H1 (cell line): ENCODE measurements at regions not wholly inside any gene's neighbourhood (a gene's known extent, or its start where the extent isn't known, plus 50 kb on each side); places are given as distances from the start of the nearest gene placed in this dataset.

Experiments
- CTCF ChIA-PET: fragments of 300-600 bp; sonication (Branson Sonifier 250); formaldehyde crosslinking; loops from one replicate; lab custom pipeline; 2021; ENCODE audit not compliant: partially characterized antibody; lab: Charles Lee
- POLR2A ChIA-PET: fragments of 300-600 bp; sonication (Branson Sonifier 250); formaldehyde crosslinking; loops from one replicate; lab custom pipeline; 2021; ENCODE audit warnings: inconsistent platforms; ENCODE audit not compliant: partially characterized antibody; lab: Charles Lee
- DNase-seq, 2 experiments: peaks; one replicate each; pipeline versions ENCODE4 v3.0.0 to v3.0.0-alpha.2; 2010 to 2022; ENCODE audit warnings: low spot score in 2 of 2, low read depth in 1 of 2, mixed read lengths in 1 of 2
- FAIRE-seq: peaks from 2 replicates; lab custom pipeline; 2011; peaks lifted over from hg19 to GRCh38; lab: Jason Lieb, UNC
- H2AFZ ChIP-seq: 2 replicates; pipeline ENCODE4 v1.8.1; 2012; ENCODE audit warnings: low read length, inconsistent platforms
- H2AK5ac ChIP-seq: 2 replicates; pipeline ENCODE4 v1.6.1; 2013; ENCODE audit warnings: low read depth, low read length
- H2BK120ac ChIP-seq: replicated peaks from 2 replicates; pipeline ENCODE3; 2013; ENCODE audit warnings: low read depth, low read length, inconsistent platforms
- H2BK12ac ChIP-seq: 2 replicates; pipeline ENCODE4 v1.6.1; 2013; ENCODE audit warnings: low read depth, low read length
- H2BK15ac ChIP-seq: 2 replicates; pipeline ENCODE4 v1.6.1; 2013; ENCODE audit warnings: low read length
- H2BK20ac ChIP-seq: 2 replicates; pipeline ENCODE4 v1.6.1; 2013; ENCODE audit warnings: low read length
- H2BK5ac ChIP-seq: 2 replicates; pipeline ENCODE4 v1.6.1; 2013; ENCODE audit warnings: low read depth, low read length
- H3K14ac ChIP-seq: 2 replicates; pipeline ENCODE4 v1.6.1; 2013; ENCODE audit warnings: inconsistent platforms; ENCODE audit not compliant: insufficient read length
- H3K18ac ChIP-seq: 2 replicates; pipeline ENCODE4 v1.6.1; 2013; ENCODE audit warnings: low read length; ENCODE audit errors: extremely low read depth
- H3K23ac ChIP-seq: 2 replicates; pipeline ENCODE4 v1.6.1; 2013; ENCODE audit warnings: inconsistent platforms; ENCODE audit not compliant: insufficient read length
- H3K23me2 ChIP-seq: 2 replicates; pipeline ENCODE4 v1.6.1; 2013; ENCODE audit warnings: low read depth, low read length
- H3K27ac ChIP-seq: 2 replicates; pipeline ENCODE4 v1.6.1; 2011; ENCODE audit warnings: low read depth, low read length, inconsistent platforms
- H3K27me3 ChIP-seq, 4 experiments: replicated peaks in 1 of 4; 1 replicate in 1 of 4; 2 replicates in 3 of 4; pipeline versions ENCODE4 v1.6.1 to v1.8.1; 2011 to 2013; ENCODE audit warnings: low read length in 3 of 4, mild to moderate bottlenecking in 3 of 4, inconsistent platforms in 2 of 4, mixed read lengths in 2 of 4, moderate library complexity in 1 of 4; ENCODE audit not compliant: control insufficient read depth in 3 of 4, insufficient read depth in 3 of 4; ENCODE audit errors: extremely low read depth in 1 of 4
- H3K36me3 ChIP-seq, 4 experiments: 2 replicates each; pipeline versions ENCODE4 v1.6.1 to v1.8.1; 2011 to 2013; ENCODE audit warnings: mild to moderate bottlenecking in 4 of 4, low read length in 3 of 4, moderate library complexity in 2 of 4, control low read depth in 1 of 4, inconsistent platforms in 1 of 4; ENCODE audit not compliant: insufficient read depth in 4 of 4, control insufficient read depth in 2 of 4
- H3K4ac ChIP-seq: replicated peaks from 2 replicates; pipeline ENCODE3; 2013; ENCODE audit warnings: low read length, low read depth, mixed read lengths, inconsistent platforms; ENCODE audit not compliant: insufficient read length
- H3K4me1 ChIP-seq, 4 experiments: replicated peaks in 1 of 4; 1 replicate in 1 of 4; 2 replicates in 3 of 4; pipeline versions ENCODE4 v1.6.1 to v1.8.1; 2011 to 2013; ENCODE audit warnings: low read length in 3 of 4, inconsistent platforms in 2 of 4, mixed read lengths in 1 of 4; ENCODE audit not compliant: insufficient read depth in 4 of 4, control insufficient read depth in 3 of 4
- H3K4me2 ChIP-seq, 2 experiments: 2 replicates each; pipeline versions ENCODE4 v1.6.1 to v1.8.1; 2011 to 2013; ENCODE audit warnings: low read depth in 2 of 2, low read length in 2 of 2, control low read depth in 1 of 2, inconsistent platforms in 1 of 2, mild to moderate bottlenecking in 1 of 2; ENCODE audit not compliant: insufficient read depth in 1 of 2
- H3K4me3 ChIP-seq, 4 experiments: fragments of 200-600, 300-600 bp in 1 of 4; sonication (generic), shearing (Covaris generic), sonication (Bioruptor Twin) in 1 of 4; 2 replicates each; pipeline versions ENCODE4 v1.5.1 to v1.8.1; 2011 to 2016; ENCODE audit warnings: low read length in 4 of 4, low read depth in 3 of 4, control low read depth in 2 of 4, inconsistent platforms in 2 of 4, mild to moderate bottlenecking in 2 of 4, mixed read lengths in 1 of 4, moderate library complexity in 1 of 4; ENCODE audit not compliant: insufficient read depth in 2 of 4; ENCODE audit errors: extremely low read depth in 1 of 4
- H3K56ac ChIP-seq: replicated peaks from 2 replicates; pipeline ENCODE3; 2013; ENCODE audit warnings: low read depth, mild to moderate bottlenecking, mixed read lengths, low read length, inconsistent platforms; ENCODE audit not compliant: insufficient read length
- H3K79me1 ChIP-seq: 2 replicates; pipeline ENCODE4 v1.6.1; 2013; ENCODE audit warnings: low read depth, low read length, control low read depth
- H3K79me2 ChIP-seq, 2 experiments: 2 replicates each; pipeline versions ENCODE4 v1.6.1 to v1.8.1; 2012 to 2013; ENCODE audit warnings: low read length in 2 of 2, mild to moderate bottlenecking in 2 of 2, inconsistent platforms in 1 of 2; ENCODE audit not compliant: insufficient read depth in 2 of 2, control insufficient read depth in 1 of 2
- H3K9ac ChIP-seq, 4 experiments: replicated peaks in 1 of 4; 1 replicate in 1 of 4; 2 replicates in 3 of 4; pipeline versions ENCODE4 v1.6.1 to v1.8.1; 2011 to 2013; ENCODE audit warnings: low read depth in 3 of 4, low read length in 3 of 4, control low read depth in 2 of 4, mild to moderate bottlenecking in 2 of 4, moderate library complexity in 2 of 4, inconsistent platforms in 1 of 4; ENCODE audit errors: extremely low read depth in 1 of 4
- H3K9me3 ChIP-seq, 2 experiments: 2 replicates each; pipeline versions ENCODE4 v1.6.1 to v1.8.1; 2012 to 2013; ENCODE audit warnings: mild to moderate bottlenecking in 2 of 2, moderate library complexity in 2 of 2, control low read depth in 1 of 2, inconsistent platforms in 1 of 2, low read depth in 1 of 2, low read length in 1 of 2, mixed read lengths in 1 of 2; ENCODE audit not compliant: insufficient read depth in 2 of 2
- H4K20me1 ChIP-seq, 2 experiments: replicated peaks in 1 of 2; 2 replicates each; pipeline versions ENCODE3 to v1.8.1; 2011 to 2013; ENCODE audit warnings: inconsistent platforms in 2 of 2, low read length in 2 of 2, mild to moderate bottlenecking in 1 of 2; ENCODE audit not compliant: insufficient read depth in 2 of 2, control insufficient read depth in 1 of 2
- H4K5ac ChIP-seq: 2 replicates; pipeline ENCODE4 v1.6.1; 2013; ENCODE audit warnings: low read length, low read depth, mixed read lengths, inconsistent platforms; ENCODE audit not compliant: insufficient read length
- H4K8ac ChIP-seq: 2 replicates; pipeline ENCODE4 v1.8.0; 2013; ENCODE audit warnings: mild to moderate bottlenecking, moderate library complexity, low read length, inconsistent platforms; ENCODE audit not compliant: insufficient read depth; ENCODE audit errors: extremely low read depth
- H4K91ac ChIP-seq: replicated peaks from 2 replicates; pipeline ENCODE3; 2013; ENCODE audit warnings: low read length, mixed read lengths, inconsistent platforms; ENCODE audit not compliant: insufficient read length
- ASH2L ChIP-seq: fragments of 200-600, 300-600 bp; sonication (generic); IDR thresholded peaks from one replicate; pipeline ENCODE4 v1.7.1; 2017; ENCODE audit warnings: low read length
- BCL11A ChIP-seq, 2 experiments: IDR thresholded peaks; one replicate each; pipeline ENCODE4 v1.6.1; 2011; ENCODE audit warnings: low read depth in 2 of 2, low read length in 2 of 2, mild to moderate bottlenecking in 2 of 2
- CBX8 ChIP-seq: fragments of 300-800, 300-1000 bp; sonication (generic); IDR thresholded peaks from 2 replicates; pipeline ENCODE4 v1.7.1; 2016; ENCODE audit warnings: low read depth, low read length, borderline replicate concordance
- CEBPB ChIP-seq: IDR thresholded peaks from 2 replicates; pipeline ENCODE4 v1.6.1; 2012; ENCODE audit warnings: low read depth, low read length
- CHD2 ChIP-seq: IDR thresholded peaks from 2 replicates; pipeline ENCODE4 v1.6.1; 2012; ENCODE audit warnings: low read length, improper control_type of control experiment
- GABPA ChIP-seq: IDR thresholded peaks from 2 replicates; pipeline ENCODE4 v1.6.1; 2011; ENCODE audit warnings: mild to moderate bottlenecking, low read length, moderate library complexity, borderline replicate concordance; ENCODE audit not compliant: insufficient read depth
- JUND ChIP-seq: IDR thresholded peaks from 2 replicates; pipeline ENCODE4 v1.6.1; 2011; ENCODE audit warnings: mild to moderate bottlenecking, improper control_type of control experiment, low read length
- KDM1A ChIP-seq: fragments of 200-600, 300-600 bp; sonication (generic); IDR thresholded peaks from 2 replicates; pipeline ENCODE4 v1.7.1; 2016; ENCODE audit warnings: mild to moderate bottlenecking, low read length, borderline replicate concordance
- KDM4A ChIP-seq: IDR thresholded peaks from one replicate; pipeline ENCODE4 v1.7.1; 2012; ENCODE audit warnings: low read depth, mild to moderate bottlenecking, moderate library complexity, low read length, inconsistent platforms; ENCODE audit not compliant: severe bottlenecking
- MAFK ChIP-seq: IDR thresholded peaks from 2 replicates; pipeline ENCODE4 v1.6.1; 2012; ENCODE audit warnings: low read depth, mild to moderate bottlenecking, improper control_type of control experiment, low read length
- NRF1 ChIP-seq: IDR thresholded peaks from 2 replicates; pipeline ENCODE4 v1.6.1; 2011; ENCODE audit warnings: mild to moderate bottlenecking, low read depth, low read length, improper control_type of control experiment
- PHF8 ChIP-seq: fragments of 200-600 bp; sonication (generic); conservative IDR thresholded peaks from 2 replicates; pipeline ENCODE4 v1.7.1; 2012; ENCODE audit warnings: low read depth, mild to moderate bottlenecking, inconsistent platforms, low read length, moderate library complexity
- POLR2A ChIP-seq, 2 experiments: IDR thresholded peaks; 1 replicate in 1 of 2; 2 replicates in 1 of 2; pipeline ENCODE4 v1.6.1; 2011; ENCODE audit warnings: low read depth in 2 of 2, low read length in 2 of 2, mild to moderate bottlenecking in 2 of 2; ENCODE audit errors: control extremely low read depth in 1 of 2
- SIX5 ChIP-seq: IDR thresholded peaks from 2 replicates; pipeline ENCODE4 v1.6.1; 2011; ENCODE audit warnings: mild to moderate bottlenecking, low read depth, low read length
- WGBS, 2 experiments: shearing (Covaris generic) in 1 of 2; methylation state at CpG; one replicate each; pipeline versions ENCODE4 v1.1.6 to v1.1.7; 2013 to 2015; ENCODE audit warnings: low lambda C conversion rate in 2 of 2, mixed read lengths in 2 of 2, inconsistent platforms in 1 of 2, low coverage in 1 of 2, missing lambda C conversion rate in 1 of 2; ENCODE audit not compliant: insufficient replicate concordance in 2 of 2, insufficient coverage in 1 of 2, insufficient read length in 1 of 2; ENCODE audit errors: extremely low coverage in 1 of 2, missing lambda C conversion rate in 1 of 2; 5-methylcytosine and 5-hydroxymethylcytosine counted together

- Histone ChIP-seq H4K5ac (no peak overlapping the region), H3K14ac (no peak overlapping the region), H4K91ac (no peak overlapping the region), H3K4me1 (peaks cover 0 to 4% (median 3%) of the 10 kb centered on the region in 4 experiments; a peak in 4 of 7 replicates), H3K79me2 (no peaks in the 10 kb centered on the region), H2BK120ac (no peak overlapping the region), H3K9me3 (no peaks in the 10 kb centered on the region), H4K8ac (no peak overlapping the region), H3K23ac (no peak overlapping the region), H3K4me3 (no peak overlapping the region), H3K23me2 (no peaks in the 10 kb centered on the region), H3K4me2 (no peak overlapping the region), H3K79me1 (no peaks in the 10 kb centered on the region), H2AFZ (peak overlapping the region; percentile 31; the same call in 1 of the 2 replicates), H3K27ac (no peak overlapping the region), H2BK5ac (no peak overlapping the region), H3K4ac (no peak overlapping the region), H3K56ac (no peak overlapping the region), H2BK15ac (0 out of 2 replicates have a peak overlapping the region, but pooled peaks have one; percentile 49), H3K9ac (no peak overlapping the region), H3K36me3 (no peaks in the 10 kb centered on the region), H3K18ac (no peak overlapping the region), H2BK20ac (no peak overlapping the region), H4K20me1 (no peaks in the 10 kb centered on the region), H3K27me3 (no peaks in the 10 kb centered on the region), H2AK5ac (no peak overlapping the region), H2BK12ac (peak overlapping the region; percentile 68; the same call in 1 of the 2 replicates)
- DNase-seq, result no peak
- ChIA-PET CTCF (interaction anchor here (0.7 to 10.4 kb wide), 11 partner anchors 10 to 1815 kb away, joined by 3 to 247 read pairs (median 5); no protein-coding TSS in a partner anchor), POLR2A (no interaction called here)
- TF ChIP-seq BCL11A (IDR thresholded peaks at IDR 0.05; ENCODE audit: low read depth in 2 of 2, low read length in 2 of 2), result no peak
- TF ChIP-seq KDM1A, result no peak
- TF ChIP-seq SIX5, result no peak
- TF ChIP-seq KDM4A, result no peak
- TF ChIP-seq GABPA, result no peak
- no peak for TF ChIP-seq POLR2A (IDR thresholded peaks at IDR 0.05; ENCODE audit: control extremely low read depth in 1 of 2, low read depth in 2 of 2, low read length in 2 of 2)
- TF ChIP-seq PHF8, result no peak
- TF ChIP-seq NRF1, result no peak
- TF ChIP-seq CHD2, result no peak
- no peak for TF ChIP-seq CBX8
- TF ChIP-seq MAFK, result no peak
- TF ChIP-seq CEBPB, result no peak
- TF ChIP-seq ASH2L, result no peak
- no peak for TF ChIP-seq JUND
- FAIRE-seq, result no peak
- WGBS, 2 experiments, result 88% methylated on average over 4 of the region's 4 CpGs; no CpG with 5 or more reads in 1 of the 2 experiments
These were observed 293.3 kb upstream of the SYT4 start for GRCh38 chr18:43570593-43570992.
